ENCODE measurements at regions not wholly inside any gene's neighbourhood (a gene's known extent, or its start where the extent isn't known, plus 50 kb on each side); places are given as distances from the start of the nearest gene placed in this dataset.

DNA sequence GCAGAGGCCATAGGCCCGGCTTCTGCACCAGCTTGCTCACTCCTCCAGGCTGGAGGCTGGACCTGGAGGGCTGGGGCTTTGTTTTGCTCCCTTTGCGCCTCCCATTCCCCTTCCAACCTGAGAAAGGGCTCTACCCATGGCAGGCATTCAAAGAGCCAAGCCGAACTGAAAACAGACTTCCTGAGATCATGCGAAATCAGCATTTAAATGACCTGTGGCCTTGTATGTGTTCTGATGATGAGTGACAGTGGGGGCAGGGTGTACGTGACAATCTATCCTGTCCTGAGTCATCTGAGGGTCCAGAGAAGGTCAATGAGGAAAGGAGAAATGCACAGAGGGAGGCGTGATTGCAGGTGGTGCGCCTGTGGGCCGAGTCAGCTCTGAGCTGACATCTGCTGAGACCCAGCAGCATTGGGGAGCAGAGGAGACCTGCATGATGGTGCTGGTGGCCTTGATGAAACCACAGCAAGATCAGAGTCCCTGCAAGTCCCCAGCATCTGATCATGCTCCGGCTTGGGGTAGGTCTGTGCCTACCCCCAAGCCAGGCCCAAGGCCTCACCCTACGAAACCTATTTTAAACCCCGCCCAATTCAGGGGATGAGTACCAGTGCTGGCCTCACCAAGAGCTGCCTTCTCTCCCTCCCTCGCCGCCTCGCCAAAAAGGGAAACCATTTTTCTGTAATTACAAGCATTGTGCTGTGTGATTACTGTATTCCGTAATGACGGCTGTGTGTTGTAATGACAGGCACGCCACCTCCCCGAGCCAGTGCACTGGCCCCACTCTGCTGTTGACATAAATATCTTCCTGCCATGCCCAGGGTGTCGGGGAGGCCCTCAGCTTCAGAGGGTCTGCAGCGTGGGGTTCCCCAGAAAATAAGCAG lies 95.2 kb upstream of the ANO1 start:
- TF ChIP-seq RAD21 (IDR thresholded peaks at IDR 0.05; ENCODE audit: insufficient read depth, low read depth, low read length) (no peak), ZNF384 (IDR thresholded peaks at IDR 0.05; ENCODE audit: borderline replicate concordance, low read depth, low read length) (no peak), CEBPB (IDR thresholded peaks at IDR 0.05; ENCODE audit: borderline replicate concordance in 1 of 2, low read depth in 2 of 2, low read length in 2 of 2) (no peak), POLR2A (IDR thresholded peaks at IDR 0.05; ENCODE audit: low read depth, low read length) (no peak), BHLHE40 (IDR thresholded peaks at IDR 0.05; ENCODE audit: borderline replicate concordance in 1 of 2, low read depth in 2 of 2, low read length in 1 of 2) (no peak), CTCF (IDR thresholded peaks at IDR 0.05 in 2 of 3, conservative IDR thresholded peaks at IDR 0.05 in 1 of 3; ENCODE audit: control insufficient read depth in 2 of 3, extremely low read depth in 1 of 3, insufficient read depth in 1 of 3, low read depth in 3 of 3, low read length in 3 of 3) (no peak), SP1 (IDR thresholded peaks at IDR 0.05; ENCODE audit: low read depth, low read length) (no peak), GABPA (IDR thresholded peaks at IDR 0.05; ENCODE audit: low read depth) (no peak), WRNIP1 (IDR thresholded peaks at IDR 0.05; ENCODE audit: borderline replicate concordance, low read depth, low read length) (no peak), RFX5 (IDR thresholded peaks at IDR 0.05; ENCODE audit: low read depth, low read length) (no peak)
- TF ChIP-seq, protein P1, sequence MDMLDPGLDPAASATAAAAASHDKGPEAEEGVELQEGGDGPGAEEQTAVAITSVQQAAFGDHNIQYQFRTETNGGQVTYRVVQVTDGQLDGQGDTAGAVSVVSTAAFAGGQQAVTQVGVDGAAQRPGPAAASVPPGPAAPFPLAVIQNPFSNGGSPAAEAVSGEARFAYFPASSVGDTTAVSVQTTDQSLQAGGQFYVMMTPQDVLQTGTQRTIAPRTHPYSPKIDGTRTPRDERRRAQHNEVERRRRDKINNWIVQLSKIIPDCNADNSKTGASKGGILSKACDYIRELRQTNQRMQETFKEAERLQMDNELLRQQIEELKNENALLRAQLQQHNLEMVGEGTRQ (IDR thresholded peaks at IDR 0.05; ENCODE audit: borderline replicate concordance, low read depth, low read length) = no peak
- TF ChIP-seq, protein P2, sequence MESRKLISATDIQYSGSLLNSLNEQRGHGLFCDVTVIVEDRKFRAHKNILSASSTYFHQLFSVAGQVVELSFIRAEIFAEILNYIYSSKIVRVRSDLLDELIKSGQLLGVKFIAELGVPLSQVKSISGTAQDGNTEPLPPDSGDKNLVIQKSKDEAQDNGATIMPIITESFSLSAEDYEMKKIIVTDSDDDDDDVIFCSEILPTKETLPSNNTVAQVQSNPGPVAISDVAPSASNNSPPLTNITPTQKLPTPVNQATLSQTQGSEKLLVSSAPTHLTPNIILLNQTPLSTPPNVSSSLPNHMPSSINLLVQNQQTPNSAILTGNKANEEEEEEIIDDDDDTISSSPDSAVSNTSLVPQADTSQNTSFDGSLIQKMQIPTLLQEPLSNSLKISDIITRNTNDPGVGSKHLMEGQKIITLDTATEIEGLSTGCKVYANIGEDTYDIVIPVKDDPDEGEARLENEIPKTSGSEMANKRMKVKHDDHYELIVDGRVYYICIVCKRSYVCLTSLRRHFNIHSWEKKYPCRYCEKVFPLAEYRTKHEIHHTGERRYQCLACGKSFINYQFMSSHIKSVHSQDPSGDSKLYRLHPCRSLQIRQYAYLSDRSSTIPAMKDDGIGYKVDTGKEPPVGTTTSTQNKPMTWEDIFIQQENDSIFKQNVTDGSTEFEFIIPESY (IDR thresholded peaks at IDR 0.05) = no peak

Data from GM12878 (cell line).